ENCODE measurements at regions not wholly inside any gene's neighbourhood (a gene's known extent, or its start where the extent isn't known, plus 50 kb on each side); places are given as distances from the start of the nearest gene placed in this dataset.

GRCh38 chr18:34550902-34551301 lies 159.2 kb upstream of the DTNA start:
- H3K27ac ChIP-seq, result no peak overlapping the region
- TF ChIP-seq CTCF (IDR thresholded peaks at IDR 0.05) (no peak), POLR2A (IDR thresholded peaks at IDR 0.05) (no peak)
- no peaks in the 10 kb centered on the region for H3K4me1 ChIP-seq
- H3K27me3 ChIP-seq, result no peaks in the 10 kb centered on the region
- no peak overlapping the region for H3K4me3 ChIP-seq
- intact Hi-C loops (cut with DNase I; ENCODE audit: low total_unique reads), result no loop called here
- no peaks in the 10 kb centered on the region for H3K36me3 ChIP-seq
- no peaks in the 10 kb centered on the region for H3K9me3 ChIP-seq
- no peak for DNase-seq

GRCh38 chr18:34551824-34552223 lies 158.3 kb upstream of the DTNA start:
- no peaks in the 10 kb centered on the region for H3K9me3 ChIP-seq
- no peaks in the 10 kb centered on the region for H3K36me3 ChIP-seq
- DNase-seq, result no peak
- intact Hi-C loops (cut with DNase I; ENCODE audit: low total_unique reads), result no loop called here
- H3K27ac ChIP-seq, result no peak overlapping the region
- no peak for TF ChIP-seq POLR2A (IDR thresholded peaks at IDR 0.05)
- TF ChIP-seq CTCF (IDR thresholded peaks at IDR 0.05), result no peak
- no peak overlapping the region for H3K4me3 ChIP-seq
- H3K4me1 ChIP-seq, result no peaks in the 10 kb centered on the region
- H3K27me3 ChIP-seq, result no peaks in the 10 kb centered on the region

DNA sequence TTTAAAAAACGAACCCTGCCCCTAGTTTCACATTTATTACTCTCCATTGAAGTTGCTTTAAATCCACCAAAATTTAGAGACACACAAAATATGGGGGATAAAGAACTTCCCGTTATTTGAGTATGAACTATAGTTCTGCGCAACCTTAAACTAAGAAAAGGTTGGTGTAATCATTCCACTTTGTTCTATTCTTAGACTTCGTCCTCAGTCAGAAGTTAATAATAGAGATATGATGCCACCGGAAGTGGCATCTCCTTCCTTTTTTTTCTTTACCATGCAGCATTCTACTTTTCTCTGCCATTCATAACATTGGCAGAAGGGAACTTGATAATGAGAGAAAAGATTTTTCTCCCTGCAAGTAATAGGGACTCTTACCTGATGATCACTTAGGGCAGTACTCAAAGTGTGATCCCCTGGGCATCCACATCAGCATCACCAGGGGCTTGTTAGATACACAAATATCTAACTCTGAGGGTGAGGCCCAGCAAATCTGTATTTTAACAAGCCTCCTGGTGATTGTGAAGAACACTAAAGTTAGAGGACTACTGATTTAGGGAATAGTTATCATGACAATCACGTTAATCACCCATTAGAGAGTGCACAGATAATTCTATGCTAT lies 147.7 kb upstream of the DTNA start:
- no peak for DNase-seq
- intact Hi-C loops (cut with DNase I; ENCODE audit: low total_unique reads), result no loop called here
- no peaks in the 10 kb centered on the region for H3K27me3 ChIP-seq
- H3K9me3 ChIP-seq, result no peaks in the 10 kb centered on the region
- H3K36me3 ChIP-seq, result no peaks in the 10 kb centered on the region
- TF ChIP-seq POLR2A (IDR thresholded peaks at IDR 0.05), result no peak
- no peak for TF ChIP-seq CTCF (IDR thresholded peaks at IDR 0.05)
- H3K27ac ChIP-seq, result no peak overlapping the region
- no peak overlapping the region for H3K4me3 ChIP-seq
- no peaks in the 10 kb centered on the region for H3K4me1 ChIP-seq

GRCh38 chr18:34567857-34568256 lies 142.2 kb upstream of the DTNA start:
- H3K4me1 ChIP-seq, result no peaks in the 10 kb centered on the region
- H3K27me3 ChIP-seq, result no peaks in the 10 kb centered on the region
- intact Hi-C loops (cut with DNase I; ENCODE audit: low total_unique reads), result no loop called here
- H3K36me3 ChIP-seq, result no peaks in the 10 kb centered on the region
- H3K4me3 ChIP-seq, result no peak overlapping the region
- no peak overlapping the region for H3K27ac ChIP-seq
- DNase-seq, result no peak
- no peak for TF ChIP-seq CTCF (IDR thresholded peaks at IDR 0.05)
- no peak for TF ChIP-seq POLR2A (IDR thresholded peaks at IDR 0.05)
- no peaks in the 10 kb centered on the region for H3K9me3 ChIP-seq

GRCh38 chr18:34576622-34577021 lies 133.5 kb upstream of the DTNA start:
- no peaks in the 10 kb centered on the region for H3K4me1 ChIP-seq
- no peak overlapping the region for H3K27ac ChIP-seq
- no peaks in the 10 kb centered on the region for H3K9me3 ChIP-seq
- H3K4me3 ChIP-seq, result no peak overlapping the region
- intact Hi-C loops (cut with DNase I; ENCODE audit: low total_unique reads), result no loop called here
- no peaks in the 10 kb centered on the region for H3K27me3 ChIP-seq
- no peak for DNase-seq
- no peaks in the 10 kb centered on the region for H3K36me3 ChIP-seq
- no peak for TF ChIP-seq POLR2A (IDR thresholded peaks at IDR 0.05)
- TF ChIP-seq CTCF (IDR thresholded peaks at IDR 0.05), result no peak

Measured in uterus (tissue), 3 donors.